WTC11 (cell line): ENCODE measurements at regions not wholly inside any gene's neighbourhood (a gene's known extent, or its start where the extent isn't known, plus 50 kb on each side); places are given as distances from the start of the nearest gene placed in this dataset.

Experiments
- ATF1 ChIP-seq: sonication (generic); formaldehyde crosslinking; IDR thresholded peaks from 2 replicates; pipeline ENCODE4 v1.8.1; 2023; ENCODE audit warnings: mild to moderate bottlenecking, moderate library complexity, missing genetic modification reagents
- ATF3 ChIP-seq: sonication (generic); formaldehyde crosslinking; conservative IDR thresholded peaks from 2 replicates; pipeline ENCODE4 v1.8.1; 2022; ENCODE audit warnings: mild to moderate bottlenecking, missing genetic modification reagents
- FOXJ3 ChIP-seq: sonication (generic); formaldehyde crosslinking; IDR thresholded peaks from 2 replicates; pipeline ENCODE4 v1.9.0; 2021; ENCODE audit warnings: missing genetic modification reagents, mild to moderate bottlenecking, borderline replicate concordance
- JUN ChIP-seq: sonication (generic); formaldehyde crosslinking; IDR thresholded peaks from 2 replicates; pipeline ENCODE4 v1.8.0; 2023; ENCODE audit warnings: mild to moderate bottlenecking, missing genetic modification reagents
- NR2C2 ChIP-seq: sonication (generic); formaldehyde crosslinking; IDR thresholded peaks from 2 replicates; pipeline ENCODE4 v1.8.0; 2022; ENCODE audit warnings: mild to moderate bottlenecking, missing genetic modification reagents
- PRRX2 ChIP-seq: fragments of 250-450 bp; sonication (Bioruptor Pico); IDR thresholded peaks from 2 replicates; pipeline ENCODE4 v1.8.0; 2021; ENCODE audit warnings: mild to moderate bottlenecking
- SOX15 ChIP-seq: fragments of 250-450 bp; sonication (Bioruptor Pico); IDR thresholded peaks from 2 replicates; pipeline ENCODE4 v1.9.0; 2021; ENCODE audit warnings: mild to moderate bottlenecking
- USF2 ChIP-seq: sonication (generic); formaldehyde crosslinking; IDR thresholded peaks from 2 replicates; pipeline ENCODE4 v1.8.1; 2023; ENCODE audit warnings: mild to moderate bottlenecking, missing genetic modification reagents, moderate library complexity
- TF ChIP-seq, protein P1 (sequence below): fragments of 200-600 bp; IDR thresholded peaks from 2 replicates; pipeline ENCODE4 v1.8.0; 2022; ENCODE audit warnings: antibody characterized with exemption
- TF ChIP-seq, protein P2 (sequence below): sonication (generic); formaldehyde crosslinking; IDR thresholded peaks from 2 replicates; pipeline ENCODE4 v1.8.0; 2022; ENCODE audit warnings: mild to moderate bottlenecking, missing genetic modification reagents

- TF ChIP-seq, protein P1, sequence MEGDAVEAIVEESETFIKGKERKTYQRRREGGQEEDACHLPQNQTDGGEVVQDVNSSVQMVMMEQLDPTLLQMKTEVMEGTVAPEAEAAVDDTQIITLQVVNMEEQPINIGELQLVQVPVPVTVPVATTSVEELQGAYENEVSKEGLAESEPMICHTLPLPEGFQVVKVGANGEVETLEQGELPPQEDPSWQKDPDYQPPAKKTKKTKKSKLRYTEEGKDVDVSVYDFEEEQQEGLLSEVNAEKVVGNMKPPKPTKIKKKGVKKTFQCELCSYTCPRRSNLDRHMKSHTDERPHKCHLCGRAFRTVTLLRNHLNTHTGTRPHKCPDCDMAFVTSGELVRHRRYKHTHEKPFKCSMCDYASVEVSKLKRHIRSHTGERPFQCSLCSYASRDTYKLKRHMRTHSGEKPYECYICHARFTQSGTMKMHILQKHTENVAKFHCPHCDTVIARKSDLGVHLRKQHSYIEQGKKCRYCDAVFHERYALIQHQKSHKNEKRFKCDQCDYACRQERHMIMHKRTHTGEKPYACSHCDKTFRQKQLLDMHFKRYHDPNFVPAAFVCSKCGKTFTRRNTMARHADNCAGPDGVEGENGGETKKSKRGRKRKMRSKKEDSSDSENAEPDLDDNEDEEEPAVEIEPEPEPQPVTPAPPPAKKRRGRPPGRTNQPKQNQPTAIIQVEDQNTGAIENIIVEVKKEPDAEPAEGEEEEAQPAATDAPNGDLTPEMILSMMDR = no peak
- no peak for TF ChIP-seq PRRX2 (CRISPR knock-in tag)
- TF ChIP-seq FOXJ3 (CRISPR knock-in tag) = no peak
- no peak for TF ChIP-seq JUN (CRISPR knock-in tag)
- TF ChIP-seq ATF3 (CRISPR knock-in tag) = no peak
- TF ChIP-seq, protein P2, sequence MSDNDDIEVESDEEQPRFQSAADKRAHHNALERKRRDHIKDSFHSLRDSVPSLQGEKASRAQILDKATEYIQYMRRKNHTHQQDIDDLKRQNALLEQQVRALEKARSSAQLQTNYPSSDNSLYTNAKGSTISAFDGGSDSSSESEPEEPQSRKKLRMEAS = no peak
- TF ChIP-seq NR2C2 = no peak
- TF ChIP-seq ATF1 (CRISPR knock-in tag) = no peak
- no peak for TF ChIP-seq SOX15 (CRISPR knock-in tag)
- no peak for TF ChIP-seq USF2 (CRISPR knock-in tag)
Observed at GRCh38 chr5:17709011-17709710, 74.9 kb downstream of the TAF11L14 start.
